Inferior parietal cortex (tissue), 1 donor: ENCODE measurements at regions not wholly inside any gene's neighbourhood (a gene's known extent, or its start where the extent isn't known, plus 50 kb on each side); places are given as distances from the start of the nearest gene placed in this dataset.

Experiments
- DNase-seq: peaks from one replicate; pipeline ENCODE4 v3.0.0-alpha.2; 2016; ENCODE audit errors: extremely low spot score

DNA sequence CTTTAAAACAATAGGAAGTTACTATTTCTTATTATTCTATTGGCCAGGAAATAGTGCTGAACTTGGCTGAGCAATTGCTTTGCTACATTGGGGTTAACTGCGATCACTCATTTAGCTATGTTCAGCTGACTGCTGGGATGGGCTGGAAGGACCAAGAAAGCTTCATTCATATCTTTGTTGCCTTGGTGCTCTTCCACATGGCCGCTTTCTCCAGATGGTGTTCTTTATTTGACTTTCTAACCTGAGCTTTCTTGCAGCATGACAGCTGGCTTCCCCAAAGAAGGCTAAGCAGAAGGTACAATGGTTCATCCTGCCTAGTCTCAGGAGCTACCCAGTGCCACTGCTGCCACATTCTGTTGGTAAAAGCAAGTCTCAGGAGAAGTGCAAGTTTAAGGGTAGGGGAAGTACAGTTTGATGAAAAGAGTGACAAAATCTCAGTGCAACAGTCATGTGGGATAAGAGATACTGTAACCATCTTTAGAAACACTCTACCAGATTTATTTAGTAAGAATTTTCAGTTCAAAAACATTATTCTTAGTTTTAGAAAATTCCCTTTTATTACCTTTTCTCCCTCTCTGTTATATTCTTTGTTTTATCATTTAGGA lies 180.6 kb upstream of the RBMS1 start:
- DNase-seq, result no peak

DNA sequence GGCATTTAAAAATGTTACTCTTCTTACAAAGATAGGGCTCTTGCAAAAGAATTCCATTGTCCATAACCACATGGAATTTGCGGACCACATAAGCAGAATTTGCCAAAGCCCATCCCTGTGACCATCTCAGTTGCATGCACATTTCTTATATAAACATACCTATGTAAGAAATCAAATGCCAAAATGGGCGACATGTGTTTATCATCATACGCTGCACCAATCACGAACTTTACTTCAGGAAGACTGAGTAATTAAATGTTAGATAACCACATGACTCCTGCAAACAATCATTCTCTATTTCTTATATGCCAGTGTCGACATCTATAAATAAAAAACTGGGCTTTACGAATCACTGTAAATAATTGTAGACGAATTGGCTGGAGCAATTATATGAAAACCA lies 186.1 kb upstream of the RBMS1 start:
- DNase-seq, result no peak

DNA sequence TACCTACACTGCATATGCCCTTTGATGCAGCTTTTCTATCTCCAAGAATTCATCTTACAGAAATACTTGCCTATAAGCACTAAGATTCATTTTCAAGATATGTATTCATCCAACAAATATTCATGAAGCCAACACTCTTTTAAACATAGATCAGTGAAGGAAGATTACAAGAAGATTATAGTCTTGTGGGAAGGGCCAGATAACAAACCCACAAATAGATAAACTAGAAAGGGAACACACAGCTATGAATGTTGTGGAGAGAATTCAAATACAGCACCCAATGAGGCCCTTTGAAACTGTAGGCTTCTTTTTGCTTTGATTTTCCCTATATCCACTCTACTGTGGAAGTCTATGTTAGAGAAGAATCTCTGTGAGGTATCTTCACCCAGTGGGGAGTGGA lies 186.7 kb upstream of the RBMS1 start:
- DNase-seq, result no peak

DNA sequence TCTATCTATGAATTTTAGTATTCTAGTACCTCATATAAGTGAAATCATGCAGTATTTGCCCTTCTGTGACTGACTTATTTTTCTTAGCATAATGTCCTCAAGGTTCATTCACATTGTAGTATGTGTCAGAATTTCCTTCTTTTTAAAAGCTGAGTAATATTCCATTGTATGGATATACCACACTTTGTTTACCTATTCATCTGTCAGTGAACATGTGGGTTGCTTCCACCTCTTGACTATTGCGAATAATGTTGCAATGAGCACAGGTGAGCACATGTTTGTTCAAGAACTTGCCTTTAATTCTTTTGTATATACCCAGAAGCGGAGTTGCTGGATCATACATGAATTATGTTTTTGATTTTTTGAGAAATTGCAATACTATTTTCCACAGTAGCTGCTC lies 187.4 kb upstream of the RBMS1 start:
- DNase-seq, result no peak

GRCh38 chr2:160683206-160683605 lies 189.6 kb upstream of the RBMS1 start:
- no peak for DNase-seq

GRCh38 chr2:160687629-160688028 lies 194.0 kb upstream of the RBMS1 start:
- no peak for DNase-seq

GRCh38 chr2:160689441-160689840 lies 195.8 kb upstream of the RBMS1 start:
- no peak for DNase-seq

GRCh38 chr2:160694221-160694620 lies 200.6 kb upstream of the RBMS1 start:
- no peak for DNase-seq

GRCh38 chr2:160694631-160695030 lies 201.0 kb upstream of the RBMS1 start:
- DNase-seq, result no peak

GRCh38 chr2:160695402-160696086 lies 201.9 kb upstream of the RBMS1 start:
- DNase-seq, result no peak

DNA sequence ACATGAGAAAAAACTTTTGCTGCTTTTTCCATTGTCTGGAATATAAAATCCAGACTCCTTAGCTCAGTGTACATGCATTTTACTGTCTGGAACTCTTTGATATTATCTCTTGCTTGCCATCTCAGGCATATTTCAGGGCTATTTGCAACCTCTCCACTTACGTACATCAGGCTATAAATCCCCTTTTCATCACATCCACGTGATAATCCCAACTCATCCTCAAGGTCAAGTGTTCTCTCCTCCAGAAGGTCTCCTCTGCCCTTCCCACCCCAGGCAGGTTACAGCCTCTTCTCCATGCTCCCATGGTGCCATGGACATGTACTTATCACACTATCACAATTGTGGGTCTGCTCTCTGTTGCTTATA lies 202.5 kb upstream of the RBMS1 start:
- no peak for DNase-seq

DNA sequence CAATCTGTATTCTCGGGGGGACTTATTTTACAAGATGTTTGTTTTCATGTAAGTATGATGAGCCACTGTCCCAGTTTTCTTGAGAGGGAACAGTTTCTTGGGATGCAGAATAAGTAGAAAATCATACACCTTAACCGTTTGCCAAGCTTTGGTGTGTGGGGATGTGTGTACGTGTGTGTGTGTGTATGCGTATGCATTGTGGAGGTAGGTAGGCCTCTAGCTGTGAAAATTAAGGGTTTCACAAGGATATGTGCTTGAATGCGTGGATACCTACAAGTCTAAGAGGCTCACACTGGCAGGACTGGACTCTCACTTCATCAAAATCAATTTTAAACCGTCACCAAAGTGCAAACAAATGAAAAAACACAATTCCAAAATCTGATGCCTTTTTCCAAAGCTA lies 204.2 kb upstream of the RBMS1 start:
- DNase-seq, result no peak

GRCh38 chr2:160700021-160700814 lies 206.6 kb upstream of the RBMS1 start:
- DNase-seq, result no peak

DNA sequence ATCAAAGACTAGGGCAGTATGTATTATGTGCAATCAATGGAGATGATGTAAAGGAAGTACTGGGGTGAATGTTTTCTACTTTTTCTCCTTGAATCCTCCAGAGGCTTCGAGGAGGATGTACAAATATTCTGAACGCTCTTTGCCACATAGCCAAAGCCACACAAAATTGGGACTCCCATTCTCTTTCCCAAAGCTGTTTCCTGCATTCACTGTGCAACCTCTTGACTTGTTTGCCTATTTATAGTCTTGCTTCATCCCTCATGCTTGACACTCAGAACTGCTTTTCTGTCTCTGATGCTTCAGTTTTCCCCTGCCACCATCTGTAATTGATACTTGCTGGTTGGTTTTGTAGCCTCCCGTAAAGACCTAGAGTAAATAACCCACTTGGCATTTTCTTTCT lies 208.2 kb upstream of the RBMS1 start:
- DNase-seq, result no peak

DNA sequence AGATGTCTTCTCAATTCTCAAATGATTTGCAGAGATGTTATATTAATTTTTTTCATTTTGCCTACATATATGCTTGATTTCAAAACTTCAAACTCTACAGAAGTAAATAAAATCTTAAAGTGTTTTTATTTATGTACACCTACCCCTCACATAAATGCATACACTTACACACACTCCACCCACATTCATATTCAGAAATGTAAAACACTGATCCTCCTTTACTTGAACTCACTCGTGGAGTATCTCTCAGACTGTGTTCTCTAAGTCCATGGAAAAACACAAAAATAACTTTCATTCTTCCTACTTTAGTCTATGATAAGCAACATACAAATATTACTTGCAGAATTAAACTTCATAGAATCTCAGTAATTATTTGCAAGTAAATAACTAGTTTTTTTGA lies 209.1 kb upstream of the RBMS1 start:
- DNase-seq, result no peak

DNA sequence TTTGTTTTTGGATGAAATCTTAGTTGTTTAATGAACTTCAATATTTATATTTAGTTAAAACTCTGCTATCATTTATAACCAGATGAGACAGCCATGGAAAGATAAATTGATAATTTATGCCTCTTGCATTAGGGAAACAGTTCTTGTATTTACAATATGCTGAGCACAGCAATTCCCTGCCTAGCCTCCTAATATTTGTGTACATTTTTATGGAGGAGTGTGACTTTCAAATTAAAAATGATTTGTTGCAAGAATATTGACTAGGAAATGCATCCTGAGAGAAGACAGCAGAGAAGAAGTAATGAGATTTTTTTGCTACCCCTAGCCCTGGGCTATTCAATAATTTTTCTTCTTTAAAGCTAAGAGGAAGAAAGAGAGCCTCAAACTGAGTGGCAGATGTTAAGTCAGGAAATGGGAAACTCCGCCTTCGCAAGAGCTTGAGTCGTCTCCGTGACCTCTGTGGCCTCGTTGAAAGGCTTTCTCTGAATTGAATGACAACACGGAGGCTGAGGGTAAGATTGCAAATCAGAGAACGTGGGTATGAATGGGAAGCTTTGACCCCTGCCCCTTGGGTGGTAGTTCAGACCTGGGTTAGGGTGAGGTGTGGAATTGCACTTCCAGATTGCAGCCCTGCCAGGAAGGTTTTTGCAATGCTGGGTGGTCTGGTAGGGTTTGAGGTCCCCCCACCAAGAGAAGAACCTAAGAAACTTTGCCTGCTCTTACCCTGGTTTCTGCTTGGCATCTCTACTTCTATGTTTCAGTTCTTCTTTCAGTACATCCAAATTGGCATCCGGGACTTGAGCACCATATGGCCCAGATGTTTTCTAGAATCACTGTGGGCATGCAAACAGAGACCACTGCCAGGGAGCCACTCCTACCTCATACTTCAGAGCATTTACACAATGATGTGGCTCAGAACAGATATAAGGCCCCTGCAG lies 210.3 kb upstream of the RBMS1 start:
- DNase-seq, result no peak

- DNase-seq, result no peak
Measured at GRCh38 chr2:160715428-160715827, 221.8 kb upstream of the RBMS1 start.

GRCh38 chr2:160719116-160719515 lies 225.5 kb upstream of the RBMS1 start:
- DNase-seq, result no peak

DNA sequence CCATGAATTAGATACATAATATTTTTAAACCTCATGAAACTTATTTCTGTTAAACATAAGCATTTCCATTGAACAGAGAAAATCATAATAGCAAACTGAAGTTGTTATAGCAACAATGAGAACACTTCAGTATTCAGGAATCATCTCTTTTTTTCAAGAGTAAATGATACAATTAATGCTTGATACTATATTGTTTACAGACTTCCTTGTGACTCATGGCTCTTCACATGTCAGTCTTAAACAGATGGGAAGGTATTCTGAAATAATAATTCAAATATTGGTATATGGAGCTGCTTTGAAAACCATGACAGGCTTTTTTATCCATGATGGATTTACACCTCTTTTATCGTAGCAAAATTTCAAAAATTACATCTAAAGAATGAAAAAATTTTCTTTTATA lies 226.5 kb upstream of the RBMS1 start:
- DNase-seq, result no peak

DNA sequence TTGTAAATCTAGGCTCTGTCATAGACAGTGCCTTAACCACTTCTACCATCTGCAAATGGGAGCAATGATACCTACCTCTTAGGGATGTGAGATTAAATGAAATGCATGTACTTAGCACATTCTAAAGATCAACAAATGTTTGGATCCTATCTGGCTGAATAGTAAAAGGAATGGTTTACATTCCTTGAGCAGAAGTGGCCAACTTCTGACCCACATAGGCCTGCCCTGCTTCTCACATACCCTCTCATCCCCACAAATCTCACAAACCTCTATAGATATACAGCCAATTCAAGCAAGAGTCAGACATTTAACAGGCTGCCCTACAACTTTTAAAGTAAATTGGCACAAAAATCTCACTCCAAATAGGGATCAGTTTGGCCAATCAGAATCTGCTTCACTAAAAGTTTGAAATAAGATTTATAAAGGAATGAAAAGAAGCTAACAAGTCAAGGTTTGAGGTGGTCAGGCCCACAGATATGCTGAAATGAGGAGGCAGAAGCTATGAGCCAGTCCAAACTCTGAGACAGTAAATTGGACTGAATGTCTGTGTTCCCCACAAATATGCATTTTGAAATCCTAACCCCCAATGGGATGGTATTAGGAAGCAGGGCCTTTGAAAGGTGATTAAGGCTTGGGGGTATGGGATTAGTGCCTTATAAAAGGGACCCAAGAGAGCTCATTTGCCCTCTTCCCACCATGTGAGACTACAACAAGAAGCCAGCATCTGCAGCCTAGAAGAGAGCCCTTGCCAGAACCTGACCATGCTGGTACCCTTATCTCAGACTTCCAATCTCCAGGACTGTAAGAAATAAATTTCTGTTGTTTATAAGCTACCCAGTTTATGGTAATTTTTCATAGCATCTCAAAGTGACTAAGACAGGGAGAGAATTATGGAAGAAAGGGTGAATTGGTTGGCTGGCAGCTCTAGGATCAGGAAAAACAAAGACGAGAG lies 227.8 kb upstream of the RBMS1 start:
- DNase-seq, result no peak

DNA sequence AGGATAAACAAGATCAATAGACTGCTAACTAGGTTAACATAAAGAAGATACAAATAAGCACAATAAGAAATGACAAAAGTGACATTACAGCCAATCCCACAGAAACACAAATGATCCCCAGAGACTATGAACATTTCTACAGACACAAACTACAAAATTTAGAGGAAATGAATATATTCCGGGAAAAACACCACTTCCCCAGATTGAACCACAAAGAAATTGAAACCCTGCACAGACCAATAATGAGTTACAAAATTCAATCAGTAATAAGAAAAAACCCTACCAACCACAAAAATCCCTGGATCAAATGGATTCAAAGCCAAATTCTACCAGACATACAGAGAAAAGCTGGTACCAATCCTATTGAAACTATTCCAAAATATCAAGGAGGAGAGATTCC lies 232.4 kb upstream of the RBMS1 start:
- no peak for DNase-seq
